ENCODE measurements at regions not wholly inside any gene's neighbourhood (a gene's known extent, or its start where the extent isn't known, plus 50 kb on each side); places are given as distances from the start of the nearest gene placed in this dataset.

GRCh38 chr2:207468488-207468887 lies 61.3 kb upstream of the CREB1 start:
- no peak for TF ChIP-seq POLR2AphosphoS5 (IDR thresholded peaks at IDR 0.05)
- no peak for TF ChIP-seq POLR2A (IDR thresholded peaks at IDR 0.05)
- TF ChIP-seq CTCF (IDR thresholded peaks at IDR 0.05) = no peak

Data from upper lobe of left lung (tissue), 4 donors.